ENCODE measurements at regions not wholly inside any gene's neighbourhood (a gene's known extent, or its start where the extent isn't known, plus 50 kb on each side); places are given as distances from the start of the nearest gene placed in this dataset.

DNA sequence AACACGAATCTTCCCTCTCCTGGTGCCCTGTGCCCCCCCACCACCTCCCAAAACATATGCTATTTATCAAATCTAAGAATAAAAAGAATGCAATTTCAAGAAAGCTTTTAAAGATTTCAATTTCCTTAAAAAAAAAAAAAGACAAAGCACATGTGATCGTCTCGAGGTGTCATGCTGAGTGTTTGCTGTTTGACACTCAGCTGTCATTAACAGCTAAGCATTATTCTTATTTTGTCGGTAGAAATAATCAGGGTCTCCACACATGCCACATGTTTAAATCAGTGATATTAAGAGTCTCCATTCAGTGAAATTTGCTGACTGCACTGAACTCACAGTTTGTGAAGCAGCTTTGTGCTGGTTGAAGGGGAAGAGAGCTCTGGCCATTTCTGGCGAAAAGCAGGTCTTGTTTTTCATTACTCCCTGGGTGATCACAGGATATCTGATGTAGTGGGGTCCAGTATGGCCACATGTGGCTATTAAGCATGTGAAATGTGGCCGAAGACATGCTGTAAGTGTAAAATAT, 281.8 kb downstream of the SATB1 start:
- Mint-ChIP-seq H3K36me3 (no peaks in the 10 kb centered on the region), H3K9me3 (no peaks in the 10 kb centered on the region), H3K4me3 (no peak overlapping the region), H3K27ac (no peak overlapping the region), H3K27me3 (ENCODE audit: low read depth) (no peaks in the 10 kb centered on the region), H3K4me1 (peaks cover 17% of the 10 kb centered on the region)
- DNase-seq (ENCODE audit: low spot score), result no peak
- ChIA-PET POLR2A (interaction anchor here (0.5 kb wide), 1 partner anchor 25 kb away, joined by 7 read pairs; no protein-coding TSS in a partner anchor), CTCF (no interaction called here)
- no peak for ATAC-seq
- TF ChIP-seq, protein P1, sequence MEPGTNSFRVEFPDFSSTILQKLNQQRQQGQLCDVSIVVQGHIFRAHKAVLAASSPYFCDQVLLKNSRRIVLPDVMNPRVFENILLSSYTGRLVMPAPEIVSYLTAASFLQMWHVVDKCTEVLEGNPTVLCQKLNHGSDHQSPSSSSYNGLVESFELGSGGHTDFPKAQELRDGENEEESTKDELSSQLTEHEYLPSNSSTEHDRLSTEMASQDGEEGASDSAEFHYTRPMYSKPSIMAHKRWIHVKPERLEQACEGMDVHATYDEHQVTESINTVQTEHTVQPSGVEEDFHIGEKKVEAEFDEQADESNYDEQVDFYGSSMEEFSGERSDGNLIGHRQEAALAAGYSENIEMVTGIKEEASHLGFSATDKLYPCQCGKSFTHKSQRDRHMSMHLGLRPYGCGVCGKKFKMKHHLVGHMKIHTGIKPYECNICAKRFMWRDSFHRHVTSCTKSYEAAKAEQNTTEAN (CRISPR knock-in tag; IDR thresholded peaks at IDR 0.05), result no peak
- TF ChIP-seq, protein P2, sequence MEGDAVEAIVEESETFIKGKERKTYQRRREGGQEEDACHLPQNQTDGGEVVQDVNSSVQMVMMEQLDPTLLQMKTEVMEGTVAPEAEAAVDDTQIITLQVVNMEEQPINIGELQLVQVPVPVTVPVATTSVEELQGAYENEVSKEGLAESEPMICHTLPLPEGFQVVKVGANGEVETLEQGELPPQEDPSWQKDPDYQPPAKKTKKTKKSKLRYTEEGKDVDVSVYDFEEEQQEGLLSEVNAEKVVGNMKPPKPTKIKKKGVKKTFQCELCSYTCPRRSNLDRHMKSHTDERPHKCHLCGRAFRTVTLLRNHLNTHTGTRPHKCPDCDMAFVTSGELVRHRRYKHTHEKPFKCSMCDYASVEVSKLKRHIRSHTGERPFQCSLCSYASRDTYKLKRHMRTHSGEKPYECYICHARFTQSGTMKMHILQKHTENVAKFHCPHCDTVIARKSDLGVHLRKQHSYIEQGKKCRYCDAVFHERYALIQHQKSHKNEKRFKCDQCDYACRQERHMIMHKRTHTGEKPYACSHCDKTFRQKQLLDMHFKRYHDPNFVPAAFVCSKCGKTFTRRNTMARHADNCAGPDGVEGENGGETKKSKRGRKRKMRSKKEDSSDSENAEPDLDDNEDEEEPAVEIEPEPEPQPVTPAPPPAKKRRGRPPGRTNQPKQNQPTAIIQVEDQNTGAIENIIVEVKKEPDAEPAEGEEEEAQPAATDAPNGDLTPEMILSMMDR (IDR thresholded peaks at IDR 0.05), result no peak
- TF ChIP-seq, protein P3, sequence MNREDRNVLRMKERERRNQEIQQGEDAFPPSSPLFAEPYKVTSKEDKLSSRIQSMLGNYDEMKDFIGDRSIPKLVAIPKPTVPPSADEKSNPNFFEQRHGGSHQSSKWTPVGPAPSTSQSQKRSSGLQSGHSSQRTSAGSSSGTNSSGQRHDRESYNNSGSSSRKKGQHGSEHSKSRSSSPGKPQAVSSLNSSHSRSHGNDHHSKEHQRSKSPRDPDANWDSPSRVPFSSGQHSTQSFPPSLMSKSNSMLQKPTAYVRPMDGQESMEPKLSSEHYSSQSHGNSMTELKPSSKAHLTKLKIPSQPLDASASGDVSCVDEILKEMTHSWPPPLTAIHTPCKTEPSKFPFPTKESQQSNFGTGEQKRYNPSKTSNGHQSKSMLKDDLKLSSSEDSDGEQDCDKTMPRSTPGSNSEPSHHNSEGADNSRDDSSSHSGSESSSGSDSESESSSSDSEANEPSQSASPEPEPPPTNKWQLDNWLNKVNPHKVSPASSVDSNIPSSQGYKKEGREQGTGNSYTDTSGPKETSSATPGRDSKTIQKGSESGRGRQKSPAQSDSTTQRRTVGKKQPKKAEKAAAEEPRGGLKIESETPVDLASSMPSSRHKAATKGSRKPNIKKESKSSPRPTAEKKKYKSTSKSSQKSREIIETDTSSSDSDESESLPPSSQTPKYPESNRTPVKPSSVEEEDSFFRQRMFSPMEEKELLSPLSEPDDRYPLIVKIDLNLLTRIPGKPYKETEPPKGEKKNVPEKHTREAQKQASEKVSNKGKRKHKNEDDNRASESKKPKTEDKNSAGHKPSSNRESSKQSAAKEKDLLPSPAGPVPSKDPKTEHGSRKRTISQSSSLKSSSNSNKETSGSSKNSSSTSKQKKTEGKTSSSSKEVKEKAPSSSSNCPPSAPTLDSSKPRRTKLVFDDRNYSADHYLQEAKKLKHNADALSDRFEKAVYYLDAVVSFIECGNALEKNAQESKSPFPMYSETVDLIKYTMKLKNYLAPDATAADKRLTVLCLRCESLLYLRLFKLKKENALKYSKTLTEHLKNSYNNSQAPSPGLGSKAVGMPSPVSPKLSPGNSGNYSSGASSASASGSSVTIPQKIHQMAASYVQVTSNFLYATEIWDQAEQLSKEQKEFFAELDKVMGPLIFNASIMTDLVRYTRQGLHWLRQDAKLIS (CRISPR knock-in tag; IDR thresholded peaks at IDR 0.05; ENCODE audit: borderline replicate concordance), result no peak
- TF ChIP-seq EMX1 (CRISPR knock-in tag; IDR thresholded peaks at IDR 0.05) (no peak), ZNF263 (CRISPR knock-in tag; IDR thresholded peaks at IDR 0.05; ENCODE audit: low read depth) (no peak), TCF7 (CRISPR knock-in tag; IDR thresholded peaks at IDR 0.05; ENCODE audit: low read depth) (no peak)

DNA sequence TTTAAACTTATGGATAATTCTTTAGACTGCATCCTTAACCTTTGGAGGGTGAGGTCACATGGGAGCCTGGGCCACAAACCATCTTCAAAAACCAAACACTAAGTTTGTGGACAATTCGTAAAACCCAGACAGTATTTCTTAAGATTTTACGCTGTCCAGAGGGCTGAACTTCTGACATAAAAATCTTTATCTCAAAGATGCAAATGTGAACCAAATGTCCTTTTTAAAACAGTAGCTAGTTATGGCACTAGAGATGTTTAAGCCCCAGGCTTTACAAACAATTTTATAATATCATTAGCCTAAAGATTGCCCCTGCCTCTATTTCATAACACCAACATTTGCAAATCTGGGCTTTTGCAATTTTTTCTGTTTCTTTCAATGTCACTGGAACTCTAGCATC, 287.2 kb downstream of the SATB1 start:
- Mint-ChIP-seq H3K27me3 (ENCODE audit: low read depth) (no peaks in the 10 kb centered on the region), H3K36me3 (peaks cover 6% of the 10 kb centered on the region; the same call in 1 of the 2 replicates), H3K9me3 (peaks cover 5% of the 10 kb centered on the region), H3K4me3 (no peak overlapping the region), H3K4me1 (peaks cover 34% of the 10 kb centered on the region), H3K27ac (no peak overlapping the region)
- no peak for ATAC-seq
- ChIA-PET POLR2A (no interaction called here), CTCF (no interaction called here)
- DNase-seq (ENCODE audit: low spot score), result no peak
- TF ChIP-seq, protein P4, sequence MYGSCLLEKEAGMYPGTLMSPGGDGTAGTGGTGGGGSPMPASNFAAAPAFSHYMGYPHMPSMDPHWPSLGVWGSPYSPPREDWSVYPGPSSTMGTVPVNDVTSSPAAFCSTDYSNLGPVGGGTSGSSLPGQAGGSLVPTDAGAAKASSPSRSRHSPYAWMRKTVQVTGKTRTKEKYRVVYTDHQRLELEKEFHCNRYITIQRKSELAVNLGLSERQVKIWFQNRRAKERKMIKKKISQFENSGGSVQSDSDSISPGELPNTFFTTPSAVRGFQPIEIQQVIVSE (CRISPR knock-in tag; IDR thresholded peaks at IDR 0.05; ENCODE audit: borderline replicate concordance), result no peak
- TF ChIP-seq KAT7 (CRISPR knock-in tag; IDR thresholded peaks at IDR 0.05; ENCODE audit: borderline replicate concordance) (no peak), IRF2 (CRISPR knock-in tag; IDR thresholded peaks at IDR 0.05; ENCODE audit: borderline replicate concordance, low read depth) (no peak), CREM (CRISPR knock-in tag; IDR thresholded peaks at IDR 0.05) (no peak)
- TF ChIP-seq, protein P5, sequence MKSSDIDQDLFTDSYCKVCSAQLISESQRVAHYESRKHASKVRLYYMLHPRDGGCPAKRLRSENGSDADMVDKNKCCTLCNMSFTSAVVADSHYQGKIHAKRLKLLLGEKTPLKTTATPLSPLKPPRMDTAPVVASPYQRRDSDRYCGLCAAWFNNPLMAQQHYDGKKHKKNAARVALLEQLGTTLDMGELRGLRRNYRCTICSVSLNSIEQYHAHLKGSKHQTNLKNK (CRISPR knock-in tag; IDR thresholded peaks at IDR 0.05), result no peak
- TF ChIP-seq, protein P1 (CRISPR knock-in tag; IDR thresholded peaks at IDR 0.05), result no peak
- TF ChIP-seq, protein P6, sequence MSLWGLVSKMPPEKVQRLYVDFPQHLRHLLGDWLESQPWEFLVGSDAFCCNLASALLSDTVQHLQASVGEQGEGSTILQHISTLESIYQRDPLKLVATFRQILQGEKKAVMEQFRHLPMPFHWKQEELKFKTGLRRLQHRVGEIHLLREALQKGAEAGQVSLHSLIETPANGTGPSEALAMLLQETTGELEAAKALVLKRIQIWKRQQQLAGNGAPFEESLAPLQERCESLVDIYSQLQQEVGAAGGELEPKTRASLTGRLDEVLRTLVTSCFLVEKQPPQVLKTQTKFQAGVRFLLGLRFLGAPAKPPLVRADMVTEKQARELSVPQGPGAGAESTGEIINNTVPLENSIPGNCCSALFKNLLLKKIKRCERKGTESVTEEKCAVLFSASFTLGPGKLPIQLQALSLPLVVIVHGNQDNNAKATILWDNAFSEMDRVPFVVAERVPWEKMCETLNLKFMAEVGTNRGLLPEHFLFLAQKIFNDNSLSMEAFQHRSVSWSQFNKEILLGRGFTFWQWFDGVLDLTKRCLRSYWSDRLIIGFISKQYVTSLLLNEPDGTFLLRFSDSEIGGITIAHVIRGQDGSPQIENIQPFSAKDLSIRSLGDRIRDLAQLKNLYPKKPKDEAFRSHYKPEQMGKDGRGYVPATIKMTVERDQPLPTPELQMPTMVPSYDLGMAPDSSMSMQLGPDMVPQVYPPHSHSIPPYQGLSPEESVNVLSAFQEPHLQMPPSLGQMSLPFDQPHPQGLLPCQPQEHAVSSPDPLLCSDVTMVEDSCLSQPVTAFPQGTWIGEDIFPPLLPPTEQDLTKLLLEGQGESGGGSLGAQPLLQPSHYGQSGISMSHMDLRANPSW (CRISPR knock-in tag; conservative IDR thresholded peaks at IDR 0.05; ENCODE audit: low read depth), result no peak
- TF ChIP-seq, protein P7, sequence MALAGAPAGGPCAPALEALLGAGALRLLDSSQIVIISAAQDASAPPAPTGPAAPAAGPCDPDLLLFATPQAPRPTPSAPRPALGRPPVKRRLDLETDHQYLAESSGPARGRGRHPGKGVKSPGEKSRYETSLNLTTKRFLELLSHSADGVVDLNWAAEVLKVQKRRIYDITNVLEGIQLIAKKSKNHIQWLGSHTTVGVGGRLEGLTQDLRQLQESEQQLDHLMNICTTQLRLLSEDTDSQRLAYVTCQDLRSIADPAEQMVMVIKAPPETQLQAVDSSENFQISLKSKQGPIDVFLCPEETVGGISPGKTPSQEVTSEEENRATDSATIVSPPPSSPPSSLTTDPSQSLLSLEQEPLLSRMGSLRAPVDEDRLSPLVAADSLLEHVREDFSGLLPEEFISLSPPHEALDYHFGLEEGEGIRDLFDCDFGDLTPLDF (CRISPR knock-in tag; IDR thresholded peaks at IDR 0.05), result no peak
- TF ChIP-seq, protein P8, sequence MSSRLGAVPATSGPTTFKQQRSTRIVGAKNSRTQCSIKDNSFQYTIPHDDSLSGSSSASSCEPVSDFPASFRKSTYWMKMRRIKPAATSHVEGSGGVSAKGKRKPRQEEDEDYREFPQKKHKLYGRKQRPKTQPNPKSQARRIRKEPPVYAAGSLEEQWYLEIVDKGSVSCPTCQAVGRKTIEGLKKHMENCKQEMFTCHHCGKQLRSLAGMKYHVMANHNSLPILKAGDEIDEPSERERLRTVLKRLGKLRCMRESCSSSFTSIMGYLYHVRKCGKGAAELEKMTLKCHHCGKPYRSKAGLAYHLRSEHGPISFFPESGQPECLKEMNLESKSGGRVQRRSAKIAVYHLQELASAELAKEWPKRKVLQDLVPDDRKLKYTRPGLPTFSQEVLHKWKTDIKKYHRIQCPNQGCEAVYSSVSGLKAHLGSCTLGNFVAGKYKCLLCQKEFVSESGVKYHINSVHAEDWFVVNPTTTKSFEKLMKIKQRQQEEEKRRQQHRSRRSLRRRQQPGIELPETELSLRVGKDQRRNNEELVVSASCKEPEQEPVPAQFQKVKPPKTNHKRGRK (CRISPR knock-in tag; IDR thresholded peaks at IDR 0.05; ENCODE audit: borderline replicate concordance), result no peak
- TF ChIP-seq, protein P9, sequence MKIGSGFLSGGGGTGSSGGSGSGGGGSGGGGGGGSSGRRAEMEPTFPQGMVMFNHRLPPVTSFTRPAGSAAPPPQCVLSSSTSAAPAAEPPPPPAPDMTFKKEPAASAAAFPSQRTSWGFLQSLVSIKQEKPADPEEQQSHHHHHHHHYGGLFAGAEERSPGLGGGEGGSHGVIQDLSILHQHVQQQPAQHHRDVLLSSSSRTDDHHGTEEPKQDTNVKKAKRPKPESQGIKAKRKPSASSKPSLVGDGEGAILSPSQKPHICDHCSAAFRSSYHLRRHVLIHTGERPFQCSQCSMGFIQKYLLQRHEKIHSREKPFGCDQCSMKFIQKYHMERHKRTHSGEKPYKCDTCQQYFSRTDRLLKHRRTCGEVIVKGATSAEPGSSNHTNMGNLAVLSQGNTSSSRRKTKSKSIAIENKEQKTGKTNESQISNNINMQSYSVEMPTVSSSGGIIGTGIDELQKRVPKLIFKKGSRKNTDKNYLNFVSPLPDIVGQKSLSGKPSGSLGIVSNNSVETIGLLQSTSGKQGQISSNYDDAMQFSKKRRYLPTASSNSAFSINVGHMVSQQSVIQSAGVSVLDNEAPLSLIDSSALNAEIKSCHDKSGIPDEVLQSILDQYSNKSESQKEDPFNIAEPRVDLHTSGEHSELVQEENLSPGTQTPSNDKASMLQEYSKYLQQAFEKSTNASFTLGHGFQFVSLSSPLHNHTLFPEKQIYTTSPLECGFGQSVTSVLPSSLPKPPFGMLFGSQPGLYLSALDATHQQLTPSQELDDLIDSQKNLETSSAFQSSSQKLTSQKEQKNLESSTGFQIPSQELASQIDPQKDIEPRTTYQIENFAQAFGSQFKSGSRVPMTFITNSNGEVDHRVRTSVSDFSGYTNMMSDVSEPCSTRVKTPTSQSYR (CRISPR knock-in tag; IDR thresholded peaks at IDR 0.05), result no peak

Measured in WTC11 (cell line).